Smooth muscle cell of the brain vasculature (primary cell): ENCODE measurements at regions not wholly inside any gene's neighbourhood (a gene's known extent, or its start where the extent isn't known, plus 50 kb on each side); places are given as distances from the start of the nearest gene placed in this dataset.

Experiments used
- DNase-seq: peaks from one replicate; pipeline ENCODE4 v3.0.0-alpha.2; 2012; ENCODE audit warnings: low read depth, low spot score

GRCh38 chr10:125457406-125457805 is 225.6 kb downstream of the TEX36 start:
- no peak for DNase-seq

- no peak for DNase-seq
Observed at GRCh38 chr10:125455855-125456254, 227.1 kb downstream of the TEX36 start.

- no peak for DNase-seq
Observed at GRCh38 chr10:125455431-125455830, 227.5 kb downstream of the TEX36 start.

GRCh38 chr10:125451319-125451718 is 231.6 kb downstream of the TEX36 start:
- no peak for DNase-seq

GRCh38 chr10:125450218-125450617 is 232.7 kb downstream of the TEX36 start:
- DNase-seq: no peak

GRCh38 chr10:125449571-125449970 is 233.4 kb downstream of the TEX36 start:
- no peak for DNase-seq

GRCh38 chr10:125448596-125448995 is 234.4 kb downstream of the TEX36 start:
- no peak for DNase-seq

- DNase-seq: no peak
Observed at GRCh38 chr10:125444790-125445189, 238.2 kb downstream of the TEX36 start.

- DNase-seq: no peak
Observed at GRCh38 chr10:125442856-125443540, 240.0 kb downstream of the TEX36 start.

GRCh38 chr10:125441151-125441550 is 241.8 kb downstream of the TEX36 start:
- no peak for DNase-seq

GRCh38 chr10:125431149-125431548 is 251.8 kb downstream of the TEX36 start:
- DNase-seq: no peak

- DNase-seq: no peak
Observed at GRCh38 chr10:125428054-125428453, 254.9 kb downstream of the TEX36 start.

- no peak for DNase-seq
Observed at GRCh38 chr10:125424191-125424847, 258.6 kb downstream of the TEX36 start.

GRCh38 chr10:125423569-125423968 is 259.4 kb downstream of the TEX36 start:
- no peak for DNase-seq

- DNase-seq: no peak
Observed at GRCh38 chr10:125419831-125420230, 259.5 kb upstream of the CTBP2 start.

- DNase-seq: no peak
Observed at GRCh38 chr10:125419146-125419545, 258.8 kb upstream of the CTBP2 start.

- DNase-seq: no peak
Observed at GRCh38 chr10:125417605-125418004, 257.2 kb upstream of the CTBP2 start.

GRCh38 chr10:125415964-125416363 is 255.6 kb upstream of the CTBP2 start:
- DNase-seq: no peak

- DNase-seq: no peak
Observed at GRCh38 chr10:125415006-125415633, 254.8 kb upstream of the CTBP2 start.

- DNase-seq: peak; percentile 23
Observed at GRCh38 chr10:125411724-125412123, 251.4 kb upstream of the CTBP2 start.

- DNase-seq: no peak
Observed at GRCh38 chr10:125409756-125410155, 249.4 kb upstream of the CTBP2 start.

- DNase-seq: no peak
Observed at GRCh38 chr10:125407557-125407956, 247.2 kb upstream of the CTBP2 start.

GRCh38 chr10:125407000-125407502 is 246.7 kb upstream of the CTBP2 start:
- DNase-seq: no peak
